Tibial nerve (tissue), 4 donors: ENCODE measurements at regions not wholly inside any gene's neighbourhood (a gene's known extent, or its start where the extent isn't known, plus 50 kb on each side); places are given as distances from the start of the nearest gene placed in this dataset.

ENCODE experiments used
- CTCF ChIP-seq, 5 experiments: fragments of 200-600 bp in 3 of 5; fragments of 450-650 bp in 2 of 5; sonication (generic) in 3 of 5; IDR thresholded peaks; one replicate each; pipeline ENCODE4 v1.5.1; 2016 to 2019; ENCODE audit warnings: antibody characterized with exemption in 5 of 5, mild to moderate bottlenecking in 3 of 5, moderate library complexity in 2 of 5
- EP300 ChIP-seq, 2 donors: sonication (generic); formaldehyde crosslinking; IDR thresholded peaks; one replicate each; pipeline ENCODE4 v1.6.1; 2017; ENCODE audit warnings: antibody characterized with exemption in 2 of 2, mild to moderate bottlenecking in 1 of 2
- POLR2A ChIP-seq, 2 donors: fragments of 450-650 bp; IDR thresholded peaks; one replicate each; pipeline ENCODE4 v1.6.1; 2017; ENCODE audit warnings: antibody characterized with exemption in 2 of 2, mild to moderate bottlenecking in 2 of 2, moderate library complexity in 2 of 2

DNA sequence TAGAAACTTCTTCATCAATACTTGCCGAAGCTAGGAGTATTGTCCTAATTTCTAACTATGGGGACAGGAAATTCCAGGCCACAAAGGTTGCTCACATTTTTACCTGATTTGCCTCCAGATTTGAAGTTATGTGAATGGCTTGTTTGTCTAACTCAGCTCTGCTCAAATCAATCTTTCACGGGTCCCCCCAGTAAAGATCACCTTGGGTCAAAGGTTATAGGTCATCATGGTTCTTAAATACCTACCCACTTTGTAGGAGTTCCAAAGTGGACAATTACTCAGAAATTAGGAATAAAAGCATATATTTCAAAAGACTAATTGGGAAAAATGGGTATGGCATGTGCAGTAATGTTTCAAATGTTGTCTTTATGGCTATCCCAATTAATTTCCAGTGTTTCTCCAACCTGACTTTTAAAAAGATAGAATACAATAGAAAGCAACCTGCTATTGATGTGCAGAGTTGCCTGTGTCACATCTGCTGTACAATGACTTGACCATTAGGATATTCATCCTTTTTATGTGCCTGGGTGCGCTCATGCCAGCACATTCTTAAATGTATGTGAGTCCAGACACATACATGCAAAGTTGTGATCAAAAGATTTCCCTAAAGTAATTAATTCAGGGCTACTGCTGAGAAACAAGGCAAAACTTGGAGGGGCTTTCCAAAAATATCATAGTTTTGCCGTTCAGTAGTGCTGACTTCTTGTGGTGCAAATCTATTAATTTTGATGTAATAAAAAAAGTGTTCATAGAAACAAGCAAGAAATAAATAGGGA is 126.1 kb downstream of the MYCN start:
- TF ChIP-seq CTCF (IDR thresholded peaks at IDR 0.05) (no peak), EP300 (IDR thresholded peaks at IDR 0.05) (no peak), POLR2A (IDR thresholded peaks at IDR 0.05) (no peak)
